OCI-LY7 (cell line): ENCODE measurements at regions not wholly inside any gene's neighbourhood (a gene's known extent, or its start where the extent isn't known, plus 50 kb on each side); places are given as distances from the start of the nearest gene placed in this dataset.

Experiments
- BruUV-seq: library from RNA; stranded (reverse); fragments of 400-500 nt; replicated peaks from 2 replicates; lab custom pipeline; 2021; lab: Mats Ljungman, UMichigan
- CTCF ChIA-PET: fragments of 300-600 bp; sonication (Branson Sonifier 250); formaldehyde crosslinking; loops from one replicate; lab custom pipeline; 2022; ENCODE audit warnings: antibody characterized with exemption; ENCODE audit not compliant: unreplicated experiment; lab: Charles Lee
- POLR2A ChIA-PET: fragments of 300-600 bp; sonication (Branson Sonifier 250); formaldehyde crosslinking; loops from one replicate; lab custom pipeline; 2022; ENCODE audit warnings: antibody characterized with exemption; lab: Charles Lee
- DNase-seq: peaks from one replicate; pipeline ENCODE4 v3.0.0-alpha.2; 2015; ENCODE audit warnings: low spot score
- H2AFZ ChIP-seq: fragments of 200-600 bp; sonication (generic), shearing (Covaris generic); 2 replicates; pipeline ENCODE4 v1.6.1; 2014; ENCODE audit warnings: mild to moderate bottlenecking, antibody characterized with exemption, low read length, moderate library complexity
- H3K27ac ChIP-seq: fragments of 200-600 bp; sonication (generic); 2 replicates; pipeline ENCODE4 v1.5.1; 2014; ENCODE audit warnings: mixed run types, low read depth, mild to moderate bottlenecking, moderate library complexity, low read length, inconsistent platforms; ENCODE audit not compliant: poor library complexity, severe bottlenecking
- H3K36me3 ChIP-seq: fragments of 200-600 bp; sonication (generic); 2 replicates; pipeline ENCODE4 v1.6.1; 2014; ENCODE audit warnings: mild to moderate bottlenecking, antibody characterized with exemption, low read length, moderate library complexity, mixed read lengths; ENCODE audit not compliant: insufficient read depth
- H3K4me1 ChIP-seq: fragments of 200-600 bp; sonication (generic); 2 replicates; pipeline ENCODE4 v1.5.1; 2014; ENCODE audit warnings: mild to moderate bottlenecking, low read length; ENCODE audit not compliant: insufficient read depth, poor library complexity, severe bottlenecking
- H3K4me2 ChIP-seq: fragments of 200-600 bp; sonication (generic); 2 replicates; pipeline ENCODE4 v1.6.1; 2014; ENCODE audit warnings: mild to moderate bottlenecking, low read length
- H3K4me3 ChIP-seq: fragments of 200-600 bp; sonication (generic); 2 replicates; pipeline ENCODE4 v1.5.1; 2014; ENCODE audit warnings: mild to moderate bottlenecking, low read depth, low read length; ENCODE audit not compliant: poor library complexity, severe bottlenecking
- H3K79me2 ChIP-seq: fragments of 200-600 bp; sonication (generic); 2 replicates; pipeline ENCODE4 v1.6.1; 2016; ENCODE audit warnings: low read depth, mild to moderate bottlenecking, low read length, moderate library complexity, mixed read lengths; ENCODE audit not compliant: insufficient read depth
- H3K9me2 ChIP-seq: fragments of 200-600 bp; sonication (generic); 2 replicates; pipeline ENCODE4 v1.6.1; 2016; ENCODE audit warnings: mild to moderate bottlenecking, low read length, mixed read lengths; ENCODE audit not compliant: insufficient read depth
- H3K9me3 ChIP-seq: fragments of 200-600 bp; sonication (generic); 2 replicates; pipeline ENCODE4 v1.6.1; 2014; ENCODE audit warnings: mild to moderate bottlenecking, mixed run types, low read length, mixed read lengths
- H4K20me1 ChIP-seq: fragments of 200-600 bp; sonication (generic); 2 replicates; pipeline ENCODE4 v1.6.1; 2014; ENCODE audit warnings: mild to moderate bottlenecking, antibody characterized with exemption, low read length, moderate library complexity, mixed read lengths; ENCODE audit not compliant: insufficient read depth
- EZH2phosphoT487 ChIP-seq: fragments of 200-600 bp; sonication (generic); IDR thresholded peaks from 2 replicates; pipeline ENCODE4 v1.6.1; 2018; ENCODE audit warnings: low read depth, borderline replicate concordance, mild to moderate bottlenecking, mixed run types, antibody characterized with exemption, low read length, moderate library complexity, mixed read lengths
- intact Hi-C: fragments of 100-400 bp; cut with micrococcal nuclease; formaldehyde crosslinking; loops from one replicate; pipeline ENCODE4 v1.10.0; 2022; ENCODE audit not compliant: unreplicated experiment
- TF ChIP-seq, protein P1 (sequence below): fragments of 200-600 bp; sonication (generic); conservative IDR thresholded peaks from 2 replicates; pipeline ENCODE4 v1.5.1; 2014; ENCODE audit warnings: mild to moderate bottlenecking, antibody characterized with exemption, low read length, moderate library complexity, mixed read lengths

GRCh38 chr18:48481092-48481491 lies 57.7 kb upstream of the CTIF start:
- H4K20me1 ChIP-seq: no peaks in the 10 kb centered on the region
- no peaks in the 10 kb centered on the region for H3K9me2 ChIP-seq
- H3K4me3 ChIP-seq: no peak overlapping the region
- no TSS peak for BruUV-seq
- no peaks in the 10 kb centered on the region for H3K9me3 ChIP-seq
- DNase-seq: no peak
- no peak overlapping the region for H3K4me2 ChIP-seq
- no peaks in the 10 kb centered on the region for H3K36me3 ChIP-seq
- no peaks in the 10 kb centered on the region for H3K4me1 ChIP-seq
- no peak overlapping the region for H3K27ac ChIP-seq
- ChIA-PET CTCF (no interaction called here), POLR2A (no interaction called here)
- intact Hi-C loops: no loop called here
- H3K79me2 ChIP-seq: no peaks in the 10 kb centered on the region
- TF ChIP-seq, protein P1, sequence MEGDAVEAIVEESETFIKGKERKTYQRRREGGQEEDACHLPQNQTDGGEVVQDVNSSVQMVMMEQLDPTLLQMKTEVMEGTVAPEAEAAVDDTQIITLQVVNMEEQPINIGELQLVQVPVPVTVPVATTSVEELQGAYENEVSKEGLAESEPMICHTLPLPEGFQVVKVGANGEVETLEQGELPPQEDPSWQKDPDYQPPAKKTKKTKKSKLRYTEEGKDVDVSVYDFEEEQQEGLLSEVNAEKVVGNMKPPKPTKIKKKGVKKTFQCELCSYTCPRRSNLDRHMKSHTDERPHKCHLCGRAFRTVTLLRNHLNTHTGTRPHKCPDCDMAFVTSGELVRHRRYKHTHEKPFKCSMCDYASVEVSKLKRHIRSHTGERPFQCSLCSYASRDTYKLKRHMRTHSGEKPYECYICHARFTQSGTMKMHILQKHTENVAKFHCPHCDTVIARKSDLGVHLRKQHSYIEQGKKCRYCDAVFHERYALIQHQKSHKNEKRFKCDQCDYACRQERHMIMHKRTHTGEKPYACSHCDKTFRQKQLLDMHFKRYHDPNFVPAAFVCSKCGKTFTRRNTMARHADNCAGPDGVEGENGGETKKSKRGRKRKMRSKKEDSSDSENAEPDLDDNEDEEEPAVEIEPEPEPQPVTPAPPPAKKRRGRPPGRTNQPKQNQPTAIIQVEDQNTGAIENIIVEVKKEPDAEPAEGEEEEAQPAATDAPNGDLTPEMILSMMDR: no peak
- no peak for TF ChIP-seq EZH2phosphoT487
- no peak overlapping the region for H2AFZ ChIP-seq

GRCh38 chr18:48479531-48479930 lies 59.3 kb upstream of the CTIF start:
- H3K4me3 ChIP-seq: no peak overlapping the region
- TF ChIP-seq, protein P1: no peak
- TF ChIP-seq EZH2phosphoT487: no peak
- no peak overlapping the region for H3K27ac ChIP-seq
- H3K9me2 ChIP-seq: no peaks in the 10 kb centered on the region
- H3K4me1 ChIP-seq: no peaks in the 10 kb centered on the region
- H3K36me3 ChIP-seq: no peaks in the 10 kb centered on the region
- DNase-seq: no peak
- H2AFZ ChIP-seq: no peak overlapping the region
- ChIA-PET POLR2A (no interaction called here), CTCF (no interaction called here)
- no peaks in the 10 kb centered on the region for H4K20me1 ChIP-seq
- no peak overlapping the region for H3K4me2 ChIP-seq
- intact Hi-C loops: loop anchor here (10.0 kb wide), 1 partner anchor 275 kb away; no protein-coding TSS in a partner anchor
- BruUV-seq: no TSS peak
- H3K79me2 ChIP-seq: no peaks in the 10 kb centered on the region
- H3K9me3 ChIP-seq: no peaks in the 10 kb centered on the region

DNA sequence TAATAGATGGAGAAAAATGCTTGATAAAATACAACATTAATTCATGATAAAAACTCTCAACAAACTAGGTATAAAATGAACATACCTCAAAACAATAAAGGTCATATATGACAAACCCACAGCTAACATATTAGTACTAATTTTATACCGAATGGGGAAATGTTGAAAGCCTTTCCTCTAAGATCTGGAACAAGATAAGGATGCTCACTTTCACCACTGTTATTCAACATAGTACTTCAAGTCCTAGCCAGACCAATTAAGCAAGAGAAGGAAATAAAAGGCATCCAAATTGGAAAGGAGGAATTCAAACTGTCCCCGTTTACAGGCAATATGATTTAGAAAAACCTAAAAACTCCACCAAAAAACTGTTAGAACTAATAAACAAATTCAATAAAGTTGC lies 61.5 kb upstream of the CTIF start:
- no peaks in the 10 kb centered on the region for H3K36me3 ChIP-seq
- ChIA-PET POLR2A (no interaction called here), CTCF (no interaction called here)
- no peaks in the 10 kb centered on the region for H3K9me2 ChIP-seq
- H4K20me1 ChIP-seq: no peaks in the 10 kb centered on the region
- intact Hi-C loops: loop anchor here (10.0 kb wide), 1 partner anchor 277 kb away; no protein-coding TSS in a partner anchor
- H3K4me2 ChIP-seq: no peak overlapping the region
- H3K9me3 ChIP-seq: no peaks in the 10 kb centered on the region
- no peak overlapping the region for H3K4me3 ChIP-seq
- no peak overlapping the region for H2AFZ ChIP-seq
- no peak for TF ChIP-seq EZH2phosphoT487
- TF ChIP-seq, protein P1: no peak
- DNase-seq: no peak
- no peak overlapping the region for H3K27ac ChIP-seq
- H3K79me2 ChIP-seq: no peaks in the 10 kb centered on the region
- H3K4me1 ChIP-seq: no peaks in the 10 kb centered on the region
- BruUV-seq: no TSS peak
